HCT116 (cell line): ENCODE measurements at regions not wholly inside any gene's neighbourhood (a gene's known extent, or its start where the extent isn't known, plus 50 kb on each side); places are given as distances from the start of the nearest gene placed in this dataset.

Source experiments
- ATAC-seq: fragments of 200-7000 bp; cut with Tn5 transposase; 2 replicates; pipeline ENCODE4 v1.9.1; 2020; ENCODE audit warnings: mild to moderate bottlenecking, moderate library complexity
- BruUV-seq: library from RNA; stranded (reverse); fragments of 400-500 nt; replicated peaks from 2 replicates; lab custom pipeline; 2021; lab: Mats Ljungman, UMichigan
- CTCF ChIA-PET: fragments of 300-600 bp; sonication (Branson Sonifier 250); formaldehyde crosslinking; loops from one replicate; lab custom pipeline; 2021; ENCODE audit warnings: antibody characterized with exemption; lab: Charles Lee
- POLR2A ChIA-PET: fragments of 300-600, 350-600 bp; sonication (Branson Sonifier 250); formaldehyde crosslinking; loops from one replicate; lab custom pipeline; 2021; ENCODE audit warnings: antibody characterized with exemption; lab: Charles Lee
- RAD21 ChIA-PET, 2 experiments: fragments of 300-600 bp; sonication (Branson Sonifier 250); formaldehyde crosslinking; loops; one replicate each; lab custom pipeline; 2023; ENCODE audit warnings: low total read pairs in 2 of 2; ENCODE audit not compliant: uncharacterized antibody in 2 of 2, unreplicated experiment in 2 of 2, low non-redundant PET in 1 of 2; lab: Charles Lee
- DNase-seq: peaks from one replicate; pipeline ENCODE4 v3.0.0-alpha.2; 2010; ENCODE audit warnings: low read depth, low spot score
- H2AFZ ChIP-seq: fragments of 200-600 bp; shearing (Covaris generic), sonication (generic); 2 replicates; pipeline ENCODE4 v1.6.1; 2017; ENCODE audit warnings: low read depth, mixed run types, mixed read lengths, antibody characterized with exemption, low read length; ENCODE audit not compliant: poor library complexity, severe bottlenecking
- H3K27ac ChIP-seq: 2 replicates; pipeline ENCODE4 v1.5.1; 2012; ENCODE audit warnings: low read depth, low read length
- H3K27me3 ChIP-seq: fragments of 200-600 bp; sonication (generic); 2 replicates; pipeline ENCODE4 v1.6.1; 2016; ENCODE audit warnings: mixed run types, low read length, mixed read lengths; ENCODE audit not compliant: insufficient read depth
- H3K36me3 ChIP-seq, 2 experiments: fragments of 200-500 bp in 1 of 2; fragments of 200-600 bp in 1 of 2; sonication (Bioruptor generic) in 1 of 2; sonication (generic) in 1 of 2; 2 replicates each; pipeline versions ENCODE4 v1.5.1 to v1.6.1; 2014 to 2016; ENCODE audit warnings: low read length in 2 of 2, inconsistent platforms in 1 of 2, mixed read lengths in 1 of 2, mixed run types in 1 of 2; ENCODE audit not compliant: insufficient read depth in 2 of 2, control insufficient read depth in 1 of 2
- H3K4me1 ChIP-seq, 2 experiments: fragments of 200-600 bp in 1 of 2; sonication (generic) in 1 of 2; 2 replicates each; pipeline versions ENCODE4 v1.5.1 to v1.6.1; 2012 to 2017; ENCODE audit warnings: low read length in 2 of 2, inconsistent platforms in 1 of 2, mild to moderate bottlenecking in 1 of 2, mixed read lengths in 1 of 2, mixed run types in 1 of 2, moderate library complexity in 1 of 2; ENCODE audit not compliant: insufficient read depth in 2 of 2, control insufficient read depth in 1 of 2
- H3K4me2 ChIP-seq: fragments of 200-600 bp; sonication (generic); 2 replicates; pipeline ENCODE4 v1.6.1; 2017; ENCODE audit warnings: mixed run types, low read length, mixed read lengths
- H3K4me3 ChIP-seq, 2 experiments: fragments of 200-600 bp in 1 of 2; sonication (generic) in 1 of 2; replicated peaks in 1 of 2; 2 replicates each; pipeline ENCODE4 v1.5.1; 2011 to 2016; ENCODE audit warnings: low read length in 2 of 2, control low read depth in 1 of 2, low read depth in 1 of 2, mild to moderate bottlenecking in 1 of 2, mixed read lengths in 1 of 2, mixed run types in 1 of 2
- H3K79me2 ChIP-seq: fragments of 200-600 bp; sonication (generic); 2 replicates; pipeline ENCODE4 v1.6.1; 2017; ENCODE audit warnings: mild to moderate bottlenecking, mixed run types, low read length, moderate library complexity, mixed read lengths; ENCODE audit not compliant: insufficient read depth
- H3K9ac ChIP-seq: fragments of 200-600 bp; sonication (generic); 2 replicates; pipeline ENCODE4 v1.6.1; 2016; ENCODE audit warnings: low read length, mixed read lengths
- H3K9me2 ChIP-seq: fragments of 200-600 bp; sonication (generic), shearing (Covaris generic); 2 replicates; pipeline ENCODE4 v1.6.1; 2017; ENCODE audit warnings: mixed run types, mild to moderate bottlenecking, moderate library complexity; ENCODE audit not compliant: insufficient read depth
- H3K9me3 ChIP-seq, 2 experiments: fragments of 200-500 bp in 1 of 2; fragments of 200-600 bp in 1 of 2; sonication (Bioruptor generic) in 1 of 2; sonication (generic) in 1 of 2; 2 replicates each; pipeline ENCODE4 v1.6.1; 2014 to 2017; ENCODE audit warnings: low read length in 2 of 2, mixed read lengths in 2 of 2, inconsistent platforms in 1 of 2, low read depth in 1 of 2, mild to moderate bottlenecking in 1 of 2, mixed run types in 1 of 2, moderate library complexity in 1 of 2; ENCODE audit not compliant: control insufficient read depth in 1 of 2, insufficient read depth in 1 of 2
- H4K20me1 ChIP-seq: fragments of 200-600 bp; sonication (generic), shearing (Covaris generic); 2 replicates; pipeline ENCODE4 v1.6.1; 2017; ENCODE audit warnings: mixed run types, mild to moderate bottlenecking, moderate library complexity; ENCODE audit not compliant: insufficient read depth
- ATF3 ChIP-seq: IDR thresholded peaks from 2 replicates; pipeline ENCODE4 v1.6.1; 2012
- CBX3 ChIP-seq: IDR thresholded peaks from 2 replicates; pipeline ENCODE4 v1.6.1; 2012; ENCODE audit warnings: low read depth
- CEBPB ChIP-seq: IDR thresholded peaks from 2 replicates; pipeline ENCODE4 v1.6.1; 2012; ENCODE audit warnings: low read depth
- ELF1 ChIP-seq: IDR thresholded peaks from 2 replicates; pipeline ENCODE4 v1.6.1; 2012; ENCODE audit warnings: low read depth, borderline replicate concordance
- EZH2phosphoT487 ChIP-seq: fragments of 200-600 bp; IDR thresholded peaks from 2 replicates; pipeline ENCODE4 v1.6.1; 2018; ENCODE audit warnings: antibody characterized with exemption, borderline replicate concordance
- JUND ChIP-seq: IDR thresholded peaks from 2 replicates; pipeline ENCODE4 v1.6.1; 2012
- MAX ChIP-seq: IDR thresholded peaks from 2 replicates; pipeline ENCODE4 v1.6.1; 2012
- POLR2A ChIP-seq: IDR thresholded peaks from 2 replicates; pipeline ENCODE4 v1.7.0; 2011; ENCODE audit warnings: borderline replicate concordance; ENCODE audit not compliant: insufficient read depth, insufficient read length; ENCODE audit errors: extremely low read depth
- POLR2AphosphoS5 ChIP-seq: IDR thresholded peaks from 2 replicates; pipeline ENCODE4 v1.6.1; 2011; ENCODE audit warnings: mild to moderate bottlenecking, low read depth, low read length, moderate library complexity
- REST ChIP-seq: IDR thresholded peaks from 2 replicates; pipeline ENCODE4 v1.6.1; 2012; ENCODE audit warnings: low read depth
- SIN3A ChIP-seq: IDR thresholded peaks from 2 replicates; pipeline ENCODE4 v1.6.1; 2012; ENCODE audit warnings: low read depth
- SP1 ChIP-seq: IDR thresholded peaks from 2 replicates; pipeline ENCODE4 v1.6.1; 2012; ENCODE audit warnings: low read depth
- YY1 ChIP-seq: IDR thresholded peaks from 2 replicates; pipeline ENCODE4 v1.6.1; 2011; ENCODE audit warnings: low read length, low read depth, moderate library complexity, mild to moderate bottlenecking; ENCODE audit not compliant: insufficient replicate concordance; ENCODE audit errors: extremely low read depth
- ZBTB33 ChIP-seq: IDR thresholded peaks from 2 replicates; pipeline ENCODE4 v1.6.1; 2011; ENCODE audit warnings: mild to moderate bottlenecking, low read length, moderate library complexity; ENCODE audit not compliant: insufficient replicate concordance; ENCODE audit errors: extremely low read depth
- ZFX ChIP-seq: fragments of 450-650 bp; IDR thresholded peaks from 2 replicates; pipeline ENCODE4 v1.6.1; 2017
- intact Hi-C: fragments of 100-400 bp; cut with micrococcal nuclease; formaldehyde crosslinking; loops from 2 replicates; pipeline ENCODE4 v1.10.0; 2022

- TF ChIP-seq REST (no peak), SIN3A (no peak), JUND (no peak), SP1 (no peak)
Observed at GRCh38 chr4:74635074-74635473, 159.2 kb downstream of the BTC start (continued).

- ATAC-seq, result peak; percentile 79
- Histone ChIP-seq H2AFZ (no peak overlapping the region), H3K27ac (peak overlapping the region; percentile 94), H3K9me3 (no peaks in the 10 kb centered on the region), H3K4me3 (no peak overlapping the region), H3K27me3 (no peaks in the 10 kb centered on the region), H3K9me2 (no peaks in the 10 kb centered on the region), H3K4me2 (peak overlapping the region; percentile 66), H3K4me1 (peaks cover 88 to 100% of the 10 kb centered on the region in 2 experiments), H3K79me2 (peaks cover 22% of the 10 kb centered on the region), H3K36me3 (no peaks in the 10 kb centered on the region), H4K20me1 (no peaks in the 10 kb centered on the region), H3K9ac (peak overlapping the region; percentile 64)
- ChIA-PET RAD21 (no interaction called here), POLR2A (interaction anchor here (0.9 to 5.0 kb wide), 19 partner anchors 9 to 315 kb away, joined by 3 to 43 read pairs (median 5); partner anchors contain the start of genes AREG and EREG), CTCF (interaction anchor here (1.0 to 2.2 kb wide), 4 partner anchors 35 to 265 kb away, joined by 3 to 6 read pairs (median 3); no protein-coding TSS in a partner anchor)
- peak; percentile 79 for DNase-seq
- BruUV-seq, result TSS peak; percentile 43
- intact Hi-C loops, result loop anchor here (1.0 kb wide), 1 partner anchor 19 kb away; no protein-coding TSS in a partner anchor
- TF ChIP-seq JUND (no peak), CEBPB (no peak), ZFX (no peak), POLR2A (peak; percentile 28), ELF1 (no peak), REST (no peak), ZBTB33 (no peak), CBX3 (no peak), EZH2phosphoT487 (no peak), POLR2AphosphoS5 (peak; percentile 71), SIN3A (no peak), MAX (no peak), ATF3 (no peak), YY1 (no peak)
Observed at GRCh38 chr4:74635490-74636123, 158.7 kb downstream of the BTC start.
